ENCODE measurements at regions not wholly inside any gene's neighbourhood (a gene's known extent, or its start where the extent isn't known, plus 50 kb on each side); places are given as distances from the start of the nearest gene placed in this dataset.

GRCh38 chr2:147774805-147775204 is 70.0 kb upstream of the ACVR2A start:
- no peak for TF ChIP-seq CTCF (conservative IDR thresholded peaks at IDR 0.05; ENCODE audit: low read length)
- no peak for DNase-seq (ENCODE audit: low read depth)
- H3K4me3 ChIP-seq (ENCODE audit: low read length), result no peak overlapping the region

GRCh38 chr2:147773479-147773878 is 71.3 kb upstream of the ACVR2A start:
- H3K4me3 ChIP-seq (ENCODE audit: low read length), result no peak overlapping the region
- TF ChIP-seq CTCF (conservative IDR thresholded peaks at IDR 0.05; ENCODE audit: low read length), result no peak
- DNase-seq (ENCODE audit: low read depth), result no peak

GRCh38 chr2:147772781-147773180 is 72.0 kb upstream of the ACVR2A start:
- no peak for DNase-seq (ENCODE audit: low read depth)
- TF ChIP-seq CTCF (conservative IDR thresholded peaks at IDR 0.05; ENCODE audit: low read length), result no peak

GRCh38 chr2:147763861-147764260 is 81.0 kb upstream of the ACVR2A start:
- no peak for DNase-seq (ENCODE audit: low read depth)
- no peak for TF ChIP-seq CTCF (conservative IDR thresholded peaks at IDR 0.05; ENCODE audit: low read length)

More at GRCh38 chr2:147772781-147773180, 72.0 kb upstream of the ACVR2A start:
- H3K4me3 ChIP-seq (ENCODE audit: low read length), result no peak overlapping the region

GRCh38 chr2:147760984-147761383 is 83.8 kb upstream of the ACVR2A start:
- DNase-seq (ENCODE audit: low read depth), result peak; percentile 1
- H3K4me3 ChIP-seq (ENCODE audit: low read length), result no peak overlapping the region
- TF ChIP-seq CTCF (conservative IDR thresholded peaks at IDR 0.05; ENCODE audit: low read length), result no peak

More at GRCh38 chr2:147763861-147764260, 81.0 kb upstream of the ACVR2A start:
- no peak overlapping the region for H3K4me3 ChIP-seq (ENCODE audit: low read length)

- no peak overlapping the region for H3K4me3 ChIP-seq (ENCODE audit: low read length)
- TF ChIP-seq CTCF (conservative IDR thresholded peaks at IDR 0.05; ENCODE audit: low read length), result no peak
- DNase-seq (ENCODE audit: low read depth), result no peak
Measured at GRCh38 chr2:147759536-147759935, 85.3 kb upstream of the ACVR2A start.

GRCh38 chr2:147758821-147759220 is 86.0 kb upstream of the ACVR2A start:
- no peak for TF ChIP-seq CTCF (conservative IDR thresholded peaks at IDR 0.05; ENCODE audit: low read length)
- DNase-seq (ENCODE audit: low read depth), result no peak
- no peak overlapping the region for H3K4me3 ChIP-seq (ENCODE audit: low read length)
